ACHN (cell line): ENCODE measurements at regions not wholly inside any gene's neighbourhood (a gene's known extent, or its start where the extent isn't known, plus 50 kb on each side); places are given as distances from the start of the nearest gene placed in this dataset.

Experiments used
- DNase-seq: peaks from one replicate; pipeline ENCODE4 v3.0.0-alpha.2; 2015
- in situ Hi-C: cut with HindIII; loops from 2 replicates; pipeline ENCODE4 v1.10.0; 2017; ENCODE audit warnings: low sequenced_read_pairs, low pct_ligation_motif_present, low pct_unique_long_range_greater_than_20kb

GRCh38 chr6:146885708-146886457, 287.1 kb downstream of the ADGB start:
- no peak for DNase-seq
- in situ Hi-C loops, result no loop called here

GRCh38 chr6:146886587-146887446, 288.0 kb downstream of the ADGB start:
- in situ Hi-C loops, result no loop called here
- DNase-seq, result no peak

- DNase-seq, result no peak
- in situ Hi-C loops, result no loop called here
Measured at GRCh38 chr6:146887447-146888077, 288.8 kb downstream of the ADGB start.

GRCh38 chr6:146889303-146889702, 290.5 kb downstream of the ADGB start:
- in situ Hi-C loops, result no loop called here
- DNase-seq, result no peak

- in situ Hi-C loops, result no loop called here
- no peak for DNase-seq
Measured at GRCh38 chr6:146890172-146890571, 291.4 kb downstream of the ADGB start.

- in situ Hi-C loops, result no loop called here
- DNase-seq, result no peak
Measured at GRCh38 chr6:146890644-146891434, 292.1 kb downstream of the ADGB start.

GRCh38 chr6:146891615-146892265, 293.0 kb downstream of the ADGB start:
- DNase-seq, result no peak
- in situ Hi-C loops, result no loop called here

GRCh38 chr6:146892283-146892612, 293.5 kb downstream of the ADGB start:
- DNase-seq, result no peak
- in situ Hi-C loops, result no loop called here

DNA sequence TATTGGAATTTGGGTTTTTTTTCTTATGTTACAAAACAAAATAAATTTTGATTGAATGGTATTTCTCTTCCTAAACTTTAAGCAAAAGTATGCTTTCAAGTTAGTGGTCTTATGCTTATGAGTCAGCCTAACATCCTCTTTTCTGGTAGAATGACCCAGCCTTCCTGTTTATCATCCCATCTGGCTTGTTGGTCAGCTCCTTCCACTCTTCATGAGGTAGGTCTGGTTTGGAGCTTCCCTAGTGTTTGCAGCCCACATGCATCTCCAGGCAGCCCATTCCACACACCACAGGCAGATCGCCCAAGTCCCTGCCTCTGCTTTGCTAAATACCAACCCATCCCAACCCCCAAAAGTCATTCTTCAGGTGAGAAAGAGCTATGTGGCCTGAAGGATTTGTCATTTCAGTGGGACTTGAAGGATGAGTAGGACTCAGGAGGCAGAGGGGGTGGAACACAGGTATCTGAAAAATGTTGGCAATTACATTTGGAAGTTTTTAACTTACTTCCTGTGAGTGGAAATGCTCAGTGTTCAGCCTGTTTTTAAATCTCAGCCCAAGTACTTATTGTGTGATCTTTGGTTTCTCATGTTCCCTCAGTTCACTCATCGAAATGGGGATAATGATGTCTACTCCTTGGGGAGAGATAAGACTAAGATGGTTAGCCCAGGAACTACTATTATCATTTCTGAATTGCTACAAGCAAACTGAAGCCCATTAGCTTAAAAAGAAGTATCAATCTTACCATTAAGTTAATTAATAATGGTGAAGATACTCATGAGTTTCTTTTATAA, 294.0 kb downstream of the ADGB start:
- peak; percentile 25 for DNase-seq
- in situ Hi-C loops, result no loop called here

GRCh38 chr6:146893690-146894089, 294.9 kb downstream of the ADGB start:
- in situ Hi-C loops, result no loop called here
- no peak for DNase-seq

- in situ Hi-C loops, result no loop called here
- DNase-seq, result no peak
Measured at GRCh38 chr6:146894624-146895023, 295.9 kb downstream of the ADGB start.

DNA sequence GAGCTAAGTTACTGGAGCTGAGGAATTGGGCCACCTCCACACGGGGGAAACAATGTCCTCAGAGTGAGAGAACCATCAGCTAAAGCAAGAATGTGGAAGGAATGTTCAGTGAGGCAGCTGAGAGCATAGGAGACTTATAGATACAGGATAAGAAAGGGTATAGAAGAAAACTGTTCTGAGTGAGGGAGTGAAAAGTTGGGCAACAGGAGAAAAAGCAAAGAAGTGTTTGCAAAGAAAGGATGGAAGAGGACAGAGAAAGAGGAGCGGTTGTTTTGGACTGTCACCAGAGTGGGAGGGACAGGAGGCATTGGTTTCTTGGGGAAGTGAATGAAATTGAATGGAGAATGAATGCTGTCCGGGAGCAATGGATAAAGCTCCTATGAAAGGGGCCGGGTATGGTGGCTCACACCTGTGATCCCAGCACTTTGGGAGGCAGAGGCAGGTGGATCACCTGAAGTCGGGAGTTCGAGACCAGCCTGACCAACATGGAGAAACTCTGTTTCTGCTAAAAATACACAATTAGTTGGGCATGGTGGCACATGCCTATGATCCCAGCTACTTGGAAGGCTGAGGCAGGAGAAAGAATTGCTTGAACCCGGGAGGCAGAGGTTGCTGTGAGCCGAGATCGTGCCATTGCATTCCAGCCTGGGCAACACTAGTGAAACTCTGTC, 296.5 kb downstream of the ADGB start:
- in situ Hi-C loops, result no loop called here

GRCh38 chr6:146895772-146896061, 296.9 kb downstream of the ADGB start:
- in situ Hi-C loops, result no loop called here
- no peak for DNase-seq

More for the DNA sequence above, 296.5 kb downstream of the ADGB start:
- no peak for DNase-seq

GRCh38 chr6:146896062-146896813, 297.5 kb downstream of the ADGB start:
- in situ Hi-C loops, result no loop called here
- DNase-seq, result no peak

- in situ Hi-C loops, result no loop called here
- no peak for DNase-seq
Measured at GRCh38 chr6:146896960-146897701, 298.4 kb downstream of the ADGB start.
